Activated B cell treated with CpG ODN at 0.5 μM for 24 hours (primary cell): ENCODE measurements at regions not wholly inside any gene's neighbourhood (a gene's known extent, or its start where the extent isn't known, plus 50 kb on each side); places are given as distances from the start of the nearest gene placed in this dataset.
"Not testable (repeated sequence)": the region's sequence is repeated elsewhere in the genome, so short reads cannot be mapped to it uniquely, and the experiment has no call there.

Experiments
- ATAC-seq: fragments of 200-7000 bp; cut with Tn5 transposase; one replicate; pipeline ENCODE4 v1.10.0; 2021; ENCODE audit warnings: low read depth, mild to moderate bottlenecking, moderate library complexity
- CTCF ChIA-PET: fragments of 350-600 bp; sonication (Branson Sonifier 250); formaldehyde crosslinking; loops from one replicate; lab custom pipeline; 2021; ENCODE audit warnings: antibody characterized with exemption; lab: Charles Lee
- POLR2A ChIA-PET: fragments of 350-600 bp; sonication (Branson Sonifier 250); formaldehyde crosslinking; loops from one replicate; lab custom pipeline; 2021; ENCODE audit warnings: antibody characterized with exemption; lab: Charles Lee
- DNase-seq: peaks from one replicate; pipeline ENCODE4 v3.0.0; 2022
- H3K27ac Mint-ChIP-seq: one replicate; pipeline ENCODE4 v1.8.0; 2020; ENCODE audit warnings: mixed read lengths
- H3K27me3 Mint-ChIP-seq: one replicate; pipeline ENCODE4 v1.8.0; 2021; ENCODE audit warnings: mixed read lengths
- H3K36me3 Mint-ChIP-seq: one replicate; pipeline ENCODE4 v1.8.0; 2021; ENCODE audit warnings: low read depth, mixed read lengths
- H3K4me1 Mint-ChIP-seq: one replicate; pipeline ENCODE4 v1.8.0; 2021; ENCODE audit warnings: mixed read lengths
- H3K4me3 Mint-ChIP-seq: one replicate; pipeline ENCODE4 v1.8.0; 2020; ENCODE audit warnings: mild to moderate bottlenecking, mixed read lengths
- H3K9me3 Mint-ChIP-seq: one replicate; pipeline ENCODE4 v1.8.0; 2020; ENCODE audit warnings: mixed read lengths
- CTCF ChIP-seq: fragments of 200-600 bp; IDR thresholded peaks from one replicate; pipeline ENCODE4 v1.8.0; 2022; ENCODE audit warnings: antibody characterized with exemption, mild to moderate bottlenecking
- intact Hi-C: fragments of 100-400 bp; cut with micrococcal nuclease; formaldehyde crosslinking; loops from one replicate; pipeline ENCODE4 v1.15.1; 2024

- H3K36me3 Mint-ChIP-seq, result peaks cover 2% of the 10 kb centered on the region
- no peak overlapping the region for H3K4me3 Mint-ChIP-seq
- ATAC-seq (no peak), DNase-seq (no peak)
- peaks cover 22% of the 10 kb centered on the region for H3K27me3 Mint-ChIP-seq
- TF ChIP-seq CTCF, result no peak
- ChIA-PET CTCF (no interaction called here), POLR2A (no interaction called here)
- no peaks in the 10 kb centered on the region for H3K4me1 Mint-ChIP-seq
- peaks cover 22% of the 10 kb centered on the region for H3K9me3 Mint-ChIP-seq
- intact Hi-C loops, result no loop called here
- no peak overlapping the region for H3K27ac Mint-ChIP-seq
Measured at GRCh38 chr5:135154961-135155360, 120.9 kb upstream of the PITX1 start.

DNA sequence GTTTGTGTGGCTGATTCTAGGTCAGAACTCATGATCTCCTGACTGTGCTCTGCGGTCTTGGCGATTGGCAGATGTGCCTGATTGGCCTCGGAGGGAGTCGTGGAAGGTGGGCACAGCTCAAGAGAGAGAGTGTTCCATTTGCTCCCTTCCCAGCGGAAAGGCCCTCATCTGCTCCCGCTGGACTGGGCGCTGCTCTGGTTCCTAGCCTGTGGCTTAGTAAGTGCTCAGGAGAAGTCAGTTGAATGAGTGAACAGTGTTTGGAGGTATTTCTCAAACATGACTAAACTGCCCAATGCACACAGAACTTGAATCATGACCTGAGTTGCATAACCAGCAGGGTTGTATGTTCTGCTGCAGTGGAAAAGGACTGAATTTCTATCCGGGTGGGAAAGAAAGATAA lies 120.2 kb upstream of the PITX1 start:
- no peak for TF ChIP-seq CTCF
- DNase-seq (no peak), ATAC-seq (no peak)
- POLR2A ChIA-PET, result no interaction called here
- CTCF ChIA-PET, result no interaction called here
- peaks cover 22% of the 10 kb centered on the region for H3K27me3 Mint-ChIP-seq
- intact Hi-C loops, result no loop called here
- no peak overlapping the region for H3K27ac Mint-ChIP-seq
- H3K4me3 Mint-ChIP-seq, result no peak overlapping the region
- no peaks in the 10 kb centered on the region for H3K4me1 Mint-ChIP-seq
- peaks cover under 1% of the 10 kb centered on the region for H3K36me3 Mint-ChIP-seq
- peaks cover 16% of the 10 kb centered on the region for H3K9me3 Mint-ChIP-seq

GRCh38 chr5:135153661-135154060 lies 119.6 kb upstream of the PITX1 start:
- intact Hi-C loops, result no loop called here
- ChIA-PET CTCF (no interaction called here), POLR2A (no interaction called here)
- peaks cover 18% of the 10 kb centered on the region for H3K27me3 Mint-ChIP-seq
- DNase-seq (no peak), ATAC-seq (no peak)
- H3K9me3 Mint-ChIP-seq, result peaks cover 12% of the 10 kb centered on the region
- no peak overlapping the region for H3K4me3 Mint-ChIP-seq
- TF ChIP-seq CTCF, result no peak
- H3K36me3 Mint-ChIP-seq, result no peaks in the 10 kb centered on the region
- H3K27ac Mint-ChIP-seq, result no peak overlapping the region
- no peaks in the 10 kb centered on the region for H3K4me1 Mint-ChIP-seq

DNA sequence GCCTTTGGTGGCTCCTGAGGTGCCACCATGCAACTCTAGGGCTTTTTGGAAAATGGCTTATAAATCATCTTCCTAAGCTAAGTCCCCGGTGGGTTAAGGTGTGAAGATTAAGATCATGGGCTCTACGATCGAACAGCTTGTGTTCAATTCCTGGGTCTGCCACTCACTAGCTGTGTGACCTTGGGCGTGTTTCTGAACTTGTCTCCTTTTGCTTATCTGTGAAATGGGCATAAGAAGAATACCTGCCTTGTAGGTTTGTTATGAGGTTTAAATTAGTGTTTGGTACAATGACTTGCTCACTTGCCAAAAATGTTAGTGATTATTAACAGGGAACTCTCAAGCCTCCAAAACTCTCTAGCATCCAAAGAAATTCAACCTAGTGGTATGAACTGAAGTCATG lies 119.2 kb upstream of the PITX1 start:
- no peak overlapping the region for H3K27ac Mint-ChIP-seq
- intact Hi-C loops, result no loop called here
- CTCF ChIA-PET, result no interaction called here
- POLR2A ChIA-PET, result no interaction called here
- H3K4me1 Mint-ChIP-seq, result no peaks in the 10 kb centered on the region
- peaks cover 18% of the 10 kb centered on the region for H3K27me3 Mint-ChIP-seq
- no peaks in the 10 kb centered on the region for H3K36me3 Mint-ChIP-seq
- DNase-seq (no peak), ATAC-seq (no peak)
- TF ChIP-seq CTCF, result no peak
- H3K4me3 Mint-ChIP-seq, result no peak overlapping the region
- H3K9me3 Mint-ChIP-seq, result peaks cover 12% of the 10 kb centered on the region

- H3K4me1 Mint-ChIP-seq, CTCF ChIA-PET, ATAC-seq, POLR2A ChIA-PET, H3K4me3 Mint-ChIP-seq, H3K36me3 Mint-ChIP-seq, DNase-seq, intact Hi-C loops, H3K27ac Mint-ChIP-seq, H3K9me3 Mint-ChIP-seq: not testable (repeated sequence)
- H3K27me3 Mint-ChIP-seq, result peaks cover 18% of the 10 kb centered on the region
Measured at GRCh38 chr5:135151660-135152059, 117.6 kb upstream of the PITX1 start.

DNA sequence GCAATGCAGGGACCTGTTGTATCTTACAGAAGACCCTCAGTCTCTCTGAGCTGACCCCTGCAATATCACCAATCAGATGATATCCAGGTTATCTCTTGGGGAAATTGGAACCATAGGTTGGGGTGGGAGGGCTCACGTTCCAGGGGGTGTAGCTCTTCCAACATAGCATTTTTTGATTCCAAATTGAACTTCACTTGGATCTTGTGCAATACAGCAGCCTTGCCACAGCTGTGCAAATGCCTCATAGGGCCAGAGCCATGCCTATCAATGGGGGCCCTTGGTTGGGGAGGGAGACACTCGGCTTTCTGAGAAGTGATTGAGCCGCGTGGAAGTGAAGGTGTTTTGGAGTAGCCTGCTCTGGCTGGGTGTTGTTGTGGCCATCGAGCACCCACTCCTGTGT lies 117.2 kb upstream of the PITX1 start:
- no peak for TF ChIP-seq CTCF
- intact Hi-C loops, result no loop called here
- no peak for ATAC-seq
- CTCF ChIA-PET, result no interaction called here
- no peak for DNase-seq
- no peak overlapping the region for H3K27ac Mint-ChIP-seq
- no peak overlapping the region for H3K4me3 Mint-ChIP-seq
- no peaks in the 10 kb centered on the region for H3K36me3 Mint-ChIP-seq
- POLR2A ChIA-PET, result no interaction called here
- peaks cover 18% of the 10 kb centered on the region for H3K27me3 Mint-ChIP-seq
- no peaks in the 10 kb centered on the region for H3K4me1 Mint-ChIP-seq
- H3K9me3 Mint-ChIP-seq, result peaks cover 5% of the 10 kb centered on the region
